ENCODE measurements at regions not wholly inside any gene's neighbourhood (a gene's known extent, or its start where the extent isn't known, plus 50 kb on each side); places are given as distances from the start of the nearest gene placed in this dataset.
"Not testable (repeated sequence)": the region's sequence is repeated elsewhere in the genome, so short reads cannot be mapped to it uniquely, and the experiment has no call there.

DNA sequence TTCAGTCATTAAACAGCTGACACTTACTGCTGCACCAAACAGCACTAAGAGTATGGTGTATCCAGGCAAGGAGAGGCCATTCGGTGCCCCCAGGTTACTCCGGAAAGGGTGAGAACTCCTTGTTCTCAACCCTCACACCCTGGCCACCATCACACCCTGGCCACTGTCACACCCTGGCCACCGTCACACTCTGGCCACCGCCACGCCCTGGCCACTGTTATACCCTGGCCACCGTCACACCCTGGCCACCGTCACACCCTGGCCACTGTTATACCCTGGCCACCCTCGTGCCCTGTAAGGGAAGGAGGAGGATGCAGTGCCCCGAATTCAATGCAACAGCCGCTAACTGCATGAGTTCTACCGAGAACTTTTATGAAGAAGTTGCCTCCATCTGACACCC, 644.4 kb downstream of the TBC1D22A start:
- peaks cover 11% of the 10 kb centered on the region for H3K27me3 Mint-ChIP-seq
- intact Hi-C loops (cut with micrococcal nuclease) = no loop called here
- DNase-seq (no peak), ATAC-seq (ENCODE audit: low read depth) (no peak)
- Histone ChIP-seq H3K4me1 (ENCODE audit: control insufficient read depth in 2 of 2, insufficient read depth in 2 of 2, low read length in 2 of 2) (no peaks in the 10 kb centered on the region), H3K4me3 (ENCODE audit: control extremely low read depth in 1 of 5, extremely low read depth in 1 of 5, insufficient read depth in 1 of 5, low read depth in 2 of 5, low read length in 4 of 5) (no peak overlapping the region), H3K9me3 (ENCODE audit: control extremely low read depth in 1 of 3, control insufficient read depth in 2 of 3, insufficient read depth in 1 of 3, low read length in 2 of 3) (peaks cover 0 to 4% (median 0%) of the 10 kb centered on the region in 3 donors), H3K9ac (ENCODE audit: low read length) (no peak overlapping the region), H3K79me2 (ENCODE audit: control insufficient read depth, insufficient read depth, low read length) (no peaks in the 10 kb centered on the region), H2AFZ (ENCODE audit: insufficient read depth, low read depth, low read length, poor library complexity, severe bottlenecking) (no peak overlapping the region), H3K27me3 (replicated peaks in 1 of 4; ENCODE audit: control extremely low read depth in 1 of 4, control insufficient read depth in 3 of 4, insufficient read depth in 4 of 4, low read length in 3 of 4) (peaks cover 0 to 2% (median 0%) of the 10 kb centered on the region in 4 experiments), H3K36me3 (replicated peaks in 1 of 2; ENCODE audit: control extremely low read depth in 1 of 2, control insufficient read depth in 1 of 2, extremely low read depth in 1 of 2, insufficient read depth in 2 of 2, low read length in 1 of 2) (no peaks in the 10 kb centered on the region), H4K20me1 (ENCODE audit: control insufficient read depth, insufficient read depth, low read length, poor library complexity, severe bottlenecking) (no peaks in the 10 kb centered on the region), H3K4me2 (replicated peaks; ENCODE audit: low read depth, low read length, poor library complexity, severe bottlenecking) (no peak overlapping the region), H3K27ac (ENCODE audit: low read length in 2 of 2) (no peak overlapping the region)
- H3K27ac Mint-ChIP-seq = no peak overlapping the region
- CTCF ChIA-PET = no interaction called here
- no peaks in the 10 kb centered on the region for H3K4me1 Mint-ChIP-seq
- WGBS (ENCODE audit: insufficient coverage) = 88% methylated on average over 11 of the region's 11 CpGs
- H3K9me3 Mint-ChIP-seq (ENCODE audit: insufficient read depth) = no peaks in the 10 kb centered on the region
- POLR2A ChIA-PET = no interaction called here
- H3K4me3 Mint-ChIP-seq = no peak overlapping the region
- TF ChIP-seq, protein P1, sequence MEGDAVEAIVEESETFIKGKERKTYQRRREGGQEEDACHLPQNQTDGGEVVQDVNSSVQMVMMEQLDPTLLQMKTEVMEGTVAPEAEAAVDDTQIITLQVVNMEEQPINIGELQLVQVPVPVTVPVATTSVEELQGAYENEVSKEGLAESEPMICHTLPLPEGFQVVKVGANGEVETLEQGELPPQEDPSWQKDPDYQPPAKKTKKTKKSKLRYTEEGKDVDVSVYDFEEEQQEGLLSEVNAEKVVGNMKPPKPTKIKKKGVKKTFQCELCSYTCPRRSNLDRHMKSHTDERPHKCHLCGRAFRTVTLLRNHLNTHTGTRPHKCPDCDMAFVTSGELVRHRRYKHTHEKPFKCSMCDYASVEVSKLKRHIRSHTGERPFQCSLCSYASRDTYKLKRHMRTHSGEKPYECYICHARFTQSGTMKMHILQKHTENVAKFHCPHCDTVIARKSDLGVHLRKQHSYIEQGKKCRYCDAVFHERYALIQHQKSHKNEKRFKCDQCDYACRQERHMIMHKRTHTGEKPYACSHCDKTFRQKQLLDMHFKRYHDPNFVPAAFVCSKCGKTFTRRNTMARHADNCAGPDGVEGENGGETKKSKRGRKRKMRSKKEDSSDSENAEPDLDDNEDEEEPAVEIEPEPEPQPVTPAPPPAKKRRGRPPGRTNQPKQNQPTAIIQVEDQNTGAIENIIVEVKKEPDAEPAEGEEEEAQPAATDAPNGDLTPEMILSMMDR (IDR thresholded peaks at IDR 0.05) = no peak
- no peak for TF ChIP-seq EZH2 (IDR thresholded peaks at IDR 0.05; ENCODE audit: borderline replicate concordance, insufficient read depth, low read depth, low read length, poor library complexity, severe bottlenecking)

- CTCF ChIA-PET = no interaction called here
- peaks cover 11% of the 10 kb centered on the region for H3K27me3 Mint-ChIP-seq
- H3K4me3 Mint-ChIP-seq = no peak overlapping the region
- ATAC-seq (ENCODE audit: low read depth) (no peak), DNase-seq (no peak)
- no peak overlapping the region for H3K9ac ChIP-seq (ENCODE audit: low read length)
- H3K4me3 ChIP-seq (ENCODE audit: control extremely low read depth in 1 of 5, extremely low read depth in 1 of 5, insufficient read depth in 1 of 5, low read depth in 2 of 5, low read length in 4 of 5) = no peak overlapping the region
- H3K27ac Mint-ChIP-seq = no peak overlapping the region
- no peak for TF ChIP-seq EZH2 (IDR thresholded peaks at IDR 0.05; ENCODE audit: borderline replicate concordance, insufficient read depth, low read depth, low read length, poor library complexity, severe bottlenecking)
- TF ChIP-seq, protein P1 (IDR thresholded peaks at IDR 0.05) = no peak
- H3K27me3 ChIP-seq (replicated peaks in 1 of 4; ENCODE audit: control extremely low read depth in 1 of 4, control insufficient read depth in 3 of 4, insufficient read depth in 4 of 4, low read length in 3 of 4) = peaks cover 0 to 2% (median 0%) of the 10 kb centered on the region in 4 experiments
- intact Hi-C loops (cut with micrococcal nuclease) = no loop called here
- no peaks in the 10 kb centered on the region for H4K20me1 ChIP-seq (ENCODE audit: control insufficient read depth, insufficient read depth, low read length, poor library complexity, severe bottlenecking)
- no peaks in the 10 kb centered on the region for H3K4me1 Mint-ChIP-seq
- POLR2A ChIA-PET = no interaction called here
- H3K79me2 ChIP-seq (ENCODE audit: control insufficient read depth, insufficient read depth, low read length) = no peaks in the 10 kb centered on the region
- no peak overlapping the region for H2AFZ ChIP-seq (ENCODE audit: insufficient read depth, low read depth, low read length, poor library complexity, severe bottlenecking)
- H3K27ac ChIP-seq (ENCODE audit: low read length in 2 of 2) = no peak overlapping the region
- H3K9me3 ChIP-seq (ENCODE audit: control extremely low read depth in 1 of 3, control insufficient read depth in 2 of 3, insufficient read depth in 1 of 3, low read length in 2 of 3) = peaks cover 0 to 4% (median 0%) of the 10 kb centered on the region in 3 donors
- WGBS (ENCODE audit: insufficient coverage) = 90% methylated on average over 12 of the region's 12 CpGs
- no peaks in the 10 kb centered on the region for H3K9me3 Mint-ChIP-seq (ENCODE audit: insufficient read depth)
- no peaks in the 10 kb centered on the region for H3K4me1 ChIP-seq (ENCODE audit: control insufficient read depth in 2 of 2, insufficient read depth in 2 of 2, low read length in 2 of 2)
- H3K36me3 ChIP-seq (replicated peaks in 1 of 2; ENCODE audit: control extremely low read depth in 1 of 2, control insufficient read depth in 1 of 2, extremely low read depth in 1 of 2, insufficient read depth in 2 of 2, low read length in 1 of 2) = no peaks in the 10 kb centered on the region
- H3K4me2 ChIP-seq (replicated peaks; ENCODE audit: low read depth, low read length, poor library complexity, severe bottlenecking) = no peak overlapping the region
Observed at GRCh38 chr22:47406180-47406834, 643.9 kb downstream of the TBC1D22A start.

- H4K20me1 ChIP-seq (ENCODE audit: control insufficient read depth, insufficient read depth, low read length, poor library complexity, severe bottlenecking); H3K27ac Mint-ChIP-seq; H2AFZ ChIP-seq (ENCODE audit: insufficient read depth, low read depth, low read length, poor library complexity, severe bottlenecking); intact Hi-C loops (cut with micrococcal nuclease); H3K27ac ChIP-seq (ENCODE audit: low read length in 2 of 2); H3K79me2 ChIP-seq (ENCODE audit: control insufficient read depth, insufficient read depth, low read length); H3K4me3 Mint-ChIP-seq; POLR2A ChIA-PET; H3K9me3 ChIP-seq (ENCODE audit: control extremely low read depth in 1 of 3, control insufficient read depth in 2 of 3, insufficient read depth in 1 of 3, low read length in 2 of 3); H3K4me1 ChIP-seq (ENCODE audit: control insufficient read depth in 2 of 2, insufficient read depth in 2 of 2, low read length in 2 of 2); H3K9me3 Mint-ChIP-seq (ENCODE audit: insufficient read depth); H3K4me3 ChIP-seq (ENCODE audit: control extremely low read depth in 1 of 5, extremely low read depth in 1 of 5, insufficient read depth in 1 of 5, low read depth in 2 of 5, low read length in 4 of 5); H3K4me1 Mint-ChIP-seq; H3K27me3 ChIP-seq (replicated peaks in 1 of 4; ENCODE audit: control extremely low read depth in 1 of 4, control insufficient read depth in 3 of 4, insufficient read depth in 4 of 4, low read length in 3 of 4); CTCF ChIA-PET; DNase-seq; H3K36me3 ChIP-seq (replicated peaks in 1 of 2; ENCODE audit: control extremely low read depth in 1 of 2, control insufficient read depth in 1 of 2, extremely low read depth in 1 of 2, insufficient read depth in 2 of 2, low read length in 1 of 2); ATAC-seq (ENCODE audit: low read depth); H3K27me3 Mint-ChIP-seq; H3K9ac ChIP-seq (ENCODE audit: low read length); H3K4me2 ChIP-seq (replicated peaks; ENCODE audit: low read depth, low read length, poor library complexity, severe bottlenecking): not testable (repeated sequence)
- WGBS (ENCODE audit: insufficient coverage) = 83% methylated on average over 7 of the region's 15 CpGs
Observed at GRCh38 chr22:47405222-47405621, 642.8 kb downstream of the TBC1D22A start.
